HCT116 (cell line): ENCODE measurements at regions not wholly inside any gene's neighbourhood (a gene's known extent, or its start where the extent isn't known, plus 50 kb on each side); places are given as distances from the start of the nearest gene placed in this dataset.

Experiments used
- CTCF ChIP-seq, 3 experiments: fragments of 200-600 bp in 1 of 3; sonication (generic) in 1 of 3; IDR thresholded peaks in 2 of 3; conservative IDR thresholded peaks in 1 of 3; 2 replicates each; pipeline ENCODE4 v1.5.1; 2012 to 2017; ENCODE audit warnings: low read depth in 2 of 3, low read length in 2 of 3, antibody characterized with exemption in 1 of 3, borderline replicate concordance in 1 of 3, control low read depth in 1 of 3, mild to moderate bottlenecking in 1 of 3, mixed read lengths in 1 of 3, mixed run types in 1 of 3, moderate library complexity in 1 of 3; ENCODE audit not compliant: insufficient read depth in 1 of 3
- EZH2phosphoT487 ChIP-seq: fragments of 200-600 bp; IDR thresholded peaks from 2 replicates; pipeline ENCODE4 v1.6.1; 2018; ENCODE audit warnings: antibody characterized with exemption, borderline replicate concordance
- FOSL1 ChIP-seq: IDR thresholded peaks from 2 replicates; pipeline ENCODE4 v1.6.1; 2012; ENCODE audit warnings: low read depth
- POLR2A ChIP-seq: IDR thresholded peaks from 2 replicates; pipeline ENCODE4 v1.7.0; 2011; ENCODE audit warnings: borderline replicate concordance; ENCODE audit not compliant: insufficient read depth, insufficient read length; ENCODE audit errors: extremely low read depth
- POLR2AphosphoS5 ChIP-seq: IDR thresholded peaks from 2 replicates; pipeline ENCODE4 v1.6.1; 2011; ENCODE audit warnings: mild to moderate bottlenecking, low read depth, low read length, moderate library complexity
- YY1 ChIP-seq: IDR thresholded peaks from 2 replicates; pipeline ENCODE4 v1.6.1; 2011; ENCODE audit warnings: low read length, low read depth, moderate library complexity, mild to moderate bottlenecking; ENCODE audit not compliant: insufficient replicate concordance; ENCODE audit errors: extremely low read depth
- ZNF274 ChIP-seq: fragments of 200-500 bp; sonication (Bioruptor generic); IDR thresholded peaks from 2 replicates; pipeline ENCODE4 v1.6.1; 2014; ENCODE audit warnings: mild to moderate bottlenecking, low read depth, low read length, inconsistent platforms

- no peak for TF ChIP-seq EZH2phosphoT487
- TF ChIP-seq CTCF (IDR thresholded peaks at IDR 0.05 in 2 of 3, conservative IDR thresholded peaks at IDR 0.05 in 1 of 3; ENCODE audit: borderline replicate concordance in 1 of 3, insufficient read depth in 1 of 3, low read depth in 2 of 3, low read length in 2 of 3), result no peak
- TF ChIP-seq FOSL1, result no peak
- TF ChIP-seq POLR2AphosphoS5, result no peak
- TF ChIP-seq YY1, result no peak
- no peak for TF ChIP-seq POLR2A
- TF ChIP-seq ZNF274, result no peak
Measured at GRCh38 chr7:140230516-140230860, 53.7 kb upstream of the KDM7A start.
